HEK293 (cell line): ENCODE measurements at regions not wholly inside any gene's neighbourhood (a gene's known extent, or its start where the extent isn't known, plus 50 kb on each side); places are given as distances from the start of the nearest gene placed in this dataset.
A peak's percentile ranks its signal among the peaks of the same experiment; 100 is the strongest.

ENCODE experiments used
- CTCF ChIA-PET: fragments of 350-600 bp; formaldehyde crosslinking; extraction: SDS; loops from one replicate; lab custom pipeline; 2021; ENCODE audit warnings: antibody characterized with exemption; lab: Yijun Ruan, JAX
- POLR2A ChIA-PET: fragments of 300-600 bp; formaldehyde crosslinking; extraction: SDS; loops from one replicate; lab custom pipeline; 2020; ENCODE audit warnings: antibody characterized with exemption, inconsistent platforms; lab: Yijun Ruan, JAX
- H3K27ac ChIP-seq: fragments of 200-500 bp; sonication (Bioruptor generic); 2 replicates; pipeline ENCODE4 v1.5.1; 2014; ENCODE audit warnings: low read depth, low read length, control low read depth, inconsistent platforms; ENCODE audit errors: extremely low read depth
- H3K36me3 ChIP-seq, 2 experiments: fragments of 200-500 bp in 1 of 2; sonication (Bioruptor generic) in 1 of 2; 1 replicate in 1 of 2; 2 replicates in 1 of 2; pipeline ENCODE4 v1.5.1; 2014 to 2017; ENCODE audit warnings: inconsistent platforms in 2 of 2, low read length in 2 of 2; ENCODE audit not compliant: control insufficient read depth in 2 of 2, insufficient read depth in 1 of 2
- H3K4me1 ChIP-seq: fragments of 200-500 bp; sonication (Bioruptor generic); 2 replicates; pipeline ENCODE4 v1.5.1; 2014; ENCODE audit warnings: mild to moderate bottlenecking, low read length, inconsistent platforms; ENCODE audit not compliant: control insufficient read depth, insufficient read depth
- H3K4me3 ChIP-seq: 2 replicates; pipeline ENCODE4 v1.5.1; 2011; ENCODE audit warnings: low read depth, mild to moderate bottlenecking, control low read depth, low read length, moderate library complexity
- H3K9me3 ChIP-seq: fragments of 200-500 bp; sonication (Bioruptor generic); 2 replicates; pipeline ENCODE4 v1.5.1; 2014; ENCODE audit warnings: low read depth, low read length, inconsistent platforms; ENCODE audit not compliant: control insufficient read depth, insufficient read depth
- FEZF1 ChIP-seq: fragments of 450-650 bp; formaldehyde crosslinking; IDR thresholded peaks from 2 replicates; pipeline ENCODE4 v1.5.1; 2016; ENCODE audit warnings: missing biosample characterization, missing genetic modification characterization
- HOXD13 ChIP-seq: sonication (generic); formaldehyde crosslinking; IDR thresholded peaks from 2 replicates; pipeline ENCODE4 v1.8.0; 2022; ENCODE audit warnings: missing genetic modification reagents, borderline replicate concordance
- KLF7 ChIP-seq: fragments of 450-650 bp; formaldehyde crosslinking; IDR thresholded peaks from 2 replicates; pipeline ENCODE4 v1.5.1; 2016; ENCODE audit warnings: missing biosample characterization, missing genetic modification characterization, borderline replicate concordance
- SP7 ChIP-seq: fragments of 450-650 bp; formaldehyde crosslinking; IDR thresholded peaks from 2 replicates; pipeline ENCODE4 v1.5.1; 2016; ENCODE audit warnings: missing biosample characterization, missing genetic modification characterization
- TRIM28 ChIP-seq: IDR thresholded peaks from 2 replicates; pipeline ENCODE4 v1.6.1; 2011; ENCODE audit warnings: low read length, control low read depth, borderline replicate concordance
- ZNF140 ChIP-seq: fragments of 450-650 bp; formaldehyde crosslinking; IDR thresholded peaks from 2 replicates; pipeline ENCODE4 v1.5.1; 2016; ENCODE audit warnings: missing biosample characterization, missing genetic modification characterization
- ZNF155 ChIP-seq: fragments of 450-650 bp; formaldehyde crosslinking; IDR thresholded peaks from 2 replicates; pipeline ENCODE4 v1.5.1; 2016; ENCODE audit warnings: missing biosample characterization, missing genetic modification characterization
- ZNF157 ChIP-seq: fragments of 450-650 bp; formaldehyde crosslinking; IDR thresholded peaks from 2 replicates; pipeline ENCODE4 v1.5.1; 2016; ENCODE audit warnings: missing biosample characterization, missing genetic modification characterization
- ZNF16 ChIP-seq: fragments of 450-650 bp; formaldehyde crosslinking; IDR thresholded peaks from 2 replicates; pipeline ENCODE4 v1.5.1; 2016; ENCODE audit warnings: low read depth, missing biosample characterization, missing genetic modification characterization
- ZNF2 ChIP-seq: fragments of 450-650 bp; formaldehyde crosslinking; IDR thresholded peaks from 2 replicates; pipeline ENCODE4 v1.5.1; 2016; ENCODE audit warnings: missing biosample characterization, missing genetic modification characterization
- ZNF423 ChIP-seq: fragments of 450-650 bp; formaldehyde crosslinking; IDR thresholded peaks from 2 replicates; pipeline ENCODE4 v1.5.1; 2016; ENCODE audit warnings: missing biosample characterization, missing genetic modification characterization
- ZNF426 ChIP-seq: fragments of 450-650 bp; formaldehyde crosslinking; IDR thresholded peaks from 2 replicates; pipeline ENCODE4 v1.5.1; 2017; ENCODE audit warnings: missing biosample characterization, missing genetic modification characterization, mild to moderate bottlenecking, inconsistent platforms, moderate library complexity
- ZNF585B ChIP-seq: fragments of 450-650 bp; formaldehyde crosslinking; IDR thresholded peaks from 2 replicates; pipeline ENCODE4 v1.5.1; 2016; ENCODE audit warnings: missing biosample characterization, missing genetic modification characterization
- ZNF621 ChIP-seq: fragments of 450-650 bp; formaldehyde crosslinking; IDR thresholded peaks from 2 replicates; pipeline ENCODE4 v1.5.1; 2017; ENCODE audit warnings: missing biosample characterization, missing genetic modification characterization
- ZNF624 ChIP-seq: fragments of 450-650 bp; formaldehyde crosslinking; IDR thresholded peaks from 2 replicates; pipeline ENCODE4 v1.5.1; 2017; ENCODE audit warnings: missing biosample characterization, missing genetic modification characterization
- TF ChIP-seq, protein P1 (sequence below): fragments of 450-650 bp; formaldehyde crosslinking; IDR thresholded peaks from 2 replicates; pipeline ENCODE4 v1.5.1; 2016; ENCODE audit warnings: missing biosample characterization, missing genetic modification characterization
- TF ChIP-seq, protein P2 (sequence below): fragments of 450-650 bp; formaldehyde crosslinking; IDR thresholded peaks from 2 replicates; pipeline ENCODE4 v1.5.1; 2016; ENCODE audit warnings: missing biosample characterization, missing genetic modification characterization
- TF ChIP-seq, protein P3 (sequence below): fragments of 450-650 bp; formaldehyde crosslinking; IDR thresholded peaks from 2 replicates; pipeline ENCODE4 v1.5.1; 2016; ENCODE audit warnings: missing biosample characterization, missing genetic modification characterization
- TF ChIP-seq, protein P4 (sequence below): sonication (generic); formaldehyde crosslinking; IDR thresholded peaks from 2 replicates; pipeline ENCODE4 v1.8.1; 2022; ENCODE audit warnings: mild to moderate bottlenecking, moderate library complexity, missing genetic modification reagents
- TF ChIP-seq, protein P5 (sequence below): fragments of 450-650 bp; formaldehyde crosslinking; IDR thresholded peaks from 2 replicates; pipeline ENCODE4 v1.5.1; 2016; ENCODE audit warnings: missing biosample characterization, missing genetic modification characterization

DNA sequence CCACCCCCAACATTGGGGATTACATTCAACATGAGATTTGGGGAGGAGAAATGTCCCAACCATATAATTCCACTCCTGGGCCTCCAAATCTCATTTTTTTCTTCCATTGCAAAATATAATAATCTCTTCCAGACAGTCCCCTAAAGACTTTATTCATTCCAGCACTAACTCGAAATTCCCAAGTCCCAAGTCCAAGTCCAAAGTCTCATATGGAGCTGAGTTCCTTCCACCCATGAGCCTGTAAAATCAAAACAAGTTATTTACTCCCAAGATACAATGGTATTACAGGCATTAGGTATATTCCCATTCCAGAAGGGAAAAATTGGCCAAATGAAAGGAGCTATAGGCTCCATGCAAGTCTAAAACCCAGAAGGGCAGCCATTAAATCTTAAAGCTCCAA is 56.7 kb downstream of the P2RY1 start:
- no peaks in the 10 kb centered on the region for H3K9me3 ChIP-seq
- no peaks in the 10 kb centered on the region for H3K4me1 ChIP-seq
- no peak overlapping the region for H3K27ac ChIP-seq
- no peaks in the 10 kb centered on the region for H3K36me3 ChIP-seq
- no peak for TF ChIP-seq ZNF16
- TF ChIP-seq, protein P1, sequence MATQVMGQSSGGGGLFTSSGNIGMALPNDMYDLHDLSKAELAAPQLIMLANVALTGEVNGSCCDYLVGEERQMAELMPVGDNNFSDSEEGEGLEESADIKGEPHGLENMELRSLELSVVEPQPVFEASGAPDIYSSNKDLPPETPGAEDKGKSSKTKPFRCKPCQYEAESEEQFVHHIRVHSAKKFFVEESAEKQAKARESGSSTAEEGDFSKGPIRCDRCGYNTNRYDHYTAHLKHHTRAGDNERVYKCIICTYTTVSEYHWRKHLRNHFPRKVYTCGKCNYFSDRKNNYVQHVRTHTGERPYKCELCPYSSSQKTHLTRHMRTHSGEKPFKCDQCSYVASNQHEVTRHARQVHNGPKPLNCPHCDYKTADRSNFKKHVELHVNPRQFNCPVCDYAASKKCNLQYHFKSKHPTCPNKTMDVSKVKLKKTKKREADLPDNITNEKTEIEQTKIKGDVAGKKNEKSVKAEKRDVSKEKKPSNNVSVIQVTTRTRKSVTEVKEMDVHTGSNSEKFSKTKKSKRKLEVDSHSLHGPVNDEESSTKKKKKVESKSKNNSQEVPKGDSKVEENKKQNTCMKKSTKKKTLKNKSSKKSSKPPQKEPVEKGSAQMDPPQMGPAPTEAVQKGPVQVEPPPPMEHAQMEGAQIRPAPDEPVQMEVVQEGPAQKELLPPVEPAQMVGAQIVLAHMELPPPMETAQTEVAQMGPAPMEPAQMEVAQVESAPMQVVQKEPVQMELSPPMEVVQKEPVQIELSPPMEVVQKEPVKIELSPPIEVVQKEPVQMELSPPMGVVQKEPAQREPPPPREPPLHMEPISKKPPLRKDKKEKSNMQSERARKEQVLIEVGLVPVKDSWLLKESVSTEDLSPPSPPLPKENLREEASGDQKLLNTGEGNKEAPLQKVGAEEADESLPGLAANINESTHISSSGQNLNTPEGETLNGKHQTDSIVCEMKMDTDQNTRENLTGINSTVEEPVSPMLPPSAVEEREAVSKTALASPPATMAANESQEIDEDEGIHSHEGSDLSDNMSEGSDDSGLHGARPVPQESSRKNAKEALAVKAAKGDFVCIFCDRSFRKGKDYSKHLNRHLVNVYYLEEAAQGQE = no peak
- no peak for TF ChIP-seq TRIM28
- no peak for TF ChIP-seq ZNF140 (tag by site-specific recombination)
- TF ChIP-seq, protein P2, sequence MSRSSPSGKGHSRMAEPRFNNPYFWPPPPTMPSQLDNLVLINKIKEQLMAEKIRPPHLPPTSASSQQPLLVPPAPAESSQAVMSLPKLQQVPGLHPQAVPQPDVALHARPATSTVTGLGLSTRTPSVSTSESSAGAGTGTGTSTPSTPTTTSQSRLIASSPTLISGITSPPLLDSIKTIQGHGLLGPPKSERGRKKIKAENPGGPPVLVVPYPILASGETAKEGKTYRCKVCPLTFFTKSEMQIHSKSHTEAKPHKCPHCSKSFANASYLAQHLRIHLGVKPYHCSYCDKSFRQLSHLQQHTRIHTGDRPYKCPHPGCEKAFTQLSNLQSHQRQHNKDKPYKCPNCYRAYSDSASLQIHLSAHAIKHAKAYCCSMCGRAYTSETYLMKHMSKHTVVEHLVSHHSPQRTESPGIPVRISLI = no peak
- TF ChIP-seq, protein P3, sequence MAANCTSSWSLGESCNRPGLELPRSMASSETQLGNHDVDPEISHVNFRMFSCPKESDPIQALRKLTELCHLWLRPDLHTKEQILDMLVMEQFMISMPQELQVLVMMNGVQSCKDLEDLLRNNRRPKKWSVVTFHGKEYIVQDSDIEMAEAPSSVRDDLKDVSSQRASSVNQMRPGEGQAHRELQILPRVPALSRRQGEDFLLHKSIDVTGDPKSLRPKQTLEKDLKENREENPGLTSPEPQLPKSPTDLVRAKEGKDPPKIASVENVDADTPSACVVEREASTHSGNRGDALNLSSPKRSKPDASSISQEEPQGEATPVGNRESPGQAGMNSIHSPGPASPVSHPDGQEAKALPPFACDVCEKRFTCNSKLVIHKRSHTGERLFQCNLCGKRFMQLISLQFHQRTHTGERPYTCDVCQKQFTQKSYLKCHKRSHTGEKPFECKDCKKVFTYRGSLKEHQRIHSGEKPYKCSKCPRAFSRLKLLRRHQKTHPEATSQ (tag by site-specific recombination) = no peak
- TF ChIP-seq ZNF621 (tag by site-specific recombination) = no peak
- TF ChIP-seq ZNF624 (tag by site-specific recombination) = no peak
- no peak for TF ChIP-seq ZNF423 (tag by site-specific recombination)
- no peak for TF ChIP-seq ZNF426 (tag by site-specific recombination)
- TF ChIP-seq, protein P4, sequence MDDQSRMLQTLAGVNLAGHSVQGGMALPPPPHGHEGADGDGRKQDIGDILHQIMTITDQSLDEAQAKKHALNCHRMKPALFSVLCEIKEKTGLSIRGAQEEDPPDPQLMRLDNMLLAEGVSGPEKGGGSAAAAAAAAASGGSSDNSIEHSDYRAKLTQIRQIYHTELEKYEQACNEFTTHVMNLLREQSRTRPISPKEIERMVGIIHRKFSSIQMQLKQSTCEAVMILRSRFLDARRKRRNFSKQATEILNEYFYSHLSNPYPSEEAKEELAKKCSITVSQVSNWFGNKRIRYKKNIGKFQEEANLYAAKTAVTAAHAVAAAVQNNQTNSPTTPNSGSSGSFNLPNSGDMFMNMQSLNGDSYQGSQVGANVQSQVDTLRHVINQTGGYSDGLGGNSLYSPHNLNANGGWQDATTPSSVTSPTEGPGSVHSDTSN (CRISPR knock-in tag) = no peak
- TF ChIP-seq, protein P5, sequence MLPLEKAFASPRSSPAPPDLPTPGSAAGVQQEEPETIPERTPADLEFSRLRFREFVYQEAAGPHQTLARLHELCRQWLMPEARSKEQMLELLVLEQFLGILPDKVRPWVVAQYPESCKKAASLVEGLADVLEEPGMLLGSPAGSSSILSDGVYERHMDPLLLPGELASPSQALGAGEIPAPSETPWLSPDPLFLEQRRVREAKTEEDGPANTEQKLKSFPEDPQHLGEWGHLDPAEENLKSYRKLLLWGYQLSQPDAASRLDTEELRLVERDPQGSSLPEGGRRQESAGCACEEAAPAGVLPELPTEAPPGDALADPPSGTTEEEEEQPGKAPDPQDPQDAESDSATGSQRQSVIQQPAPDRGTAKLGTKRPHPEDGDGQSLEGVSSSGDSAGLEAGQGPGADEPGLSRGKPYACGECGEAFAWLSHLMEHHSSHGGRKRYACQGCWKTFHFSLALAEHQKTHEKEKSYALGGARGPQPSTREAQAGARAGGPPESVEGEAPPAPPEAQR = no peak
- TF ChIP-seq ZNF157 (tag by site-specific recombination) = no peak
- TF ChIP-seq HOXD13 = no peak
- TF ChIP-seq KLF7 (tag by site-specific recombination) = no peak
- TF ChIP-seq ZNF2 = no peak
- TF ChIP-seq FEZF1 (tag by site-specific recombination) = no peak
- TF ChIP-seq SP7 (tag by site-specific recombination) = no peak
- POLR2A ChIA-PET = no interaction called here
- CTCF ChIA-PET = no interaction called here
- no peak overlapping the region for H3K4me3 ChIP-seq

DNA sequence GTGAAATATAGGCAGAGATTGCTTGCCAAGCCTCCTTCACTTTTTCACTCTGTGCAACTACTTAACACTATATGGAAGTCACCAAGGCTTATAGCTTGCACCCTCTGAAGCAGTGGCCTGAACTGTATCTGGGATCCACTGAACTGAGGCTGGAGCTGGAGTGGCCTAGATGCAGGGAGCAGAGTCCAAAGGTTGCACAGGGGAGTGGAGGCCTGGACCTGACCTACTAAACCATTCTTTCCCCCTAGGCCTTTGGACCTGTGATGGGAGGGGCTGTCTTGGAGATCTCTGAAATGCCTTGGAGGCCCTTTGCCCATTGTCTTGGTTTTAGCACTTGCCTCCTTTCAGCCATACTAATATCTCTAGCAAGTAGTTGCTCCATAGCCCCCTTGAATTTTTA is 57.5 kb downstream of the P2RY1 start:
- CTCF ChIA-PET = no interaction called here
- Histone ChIP-seq H3K4me3 (no peak overlapping the region), H3K36me3 (no peaks in the 10 kb centered on the region), H3K9me3 (no peaks in the 10 kb centered on the region), H3K27ac (no peak overlapping the region), H3K4me1 (no peaks in the 10 kb centered on the region)
- TF ChIP-seq ZNF585B (tag by site-specific recombination) (peak; percentile 50), ZNF155 (tag by site-specific recombination) (no peak)
- POLR2A ChIA-PET = no interaction called here
